PC-9 (cell line): ENCODE measurements at regions not wholly inside any gene's neighbourhood (a gene's known extent, or its start where the extent isn't known, plus 50 kb on each side); places are given as distances from the start of the nearest gene placed in this dataset.

Experiments
- BruUV-seq: library from RNA; stranded (reverse); fragments of 400-500 nt; replicated peaks from 2 replicates; lab custom pipeline; 2021; lab: Mats Ljungman, UMichigan
- CTCF ChIA-PET: fragments of 300-600 bp; sonication (Branson Sonifier 250); formaldehyde crosslinking; loops from one replicate; lab custom pipeline; 2022; ENCODE audit warnings: antibody characterized with exemption; lab: Charles Lee
- POLR2A ChIA-PET: fragments of 300-600 bp; sonication (Branson Sonifier 250); formaldehyde crosslinking; loops from one replicate; lab custom pipeline; 2022; ENCODE audit warnings: antibody characterized with exemption; ENCODE audit not compliant: unreplicated experiment; lab: Charles Lee
- DNase-seq, 2 experiments: peaks; one replicate each; pipeline versions ENCODE4 v3.0.0 to v3.0.0-alpha.2; 2015 to 2022; ENCODE audit warnings: mixed read lengths in 1 of 2
- H2AFZ ChIP-seq: fragments of 200-600 bp; sonication (generic); 2 replicates; pipeline ENCODE4 v1.8.1; 2017; ENCODE audit warnings: antibody characterized with exemption
- H3F3A ChIP-seq: fragments of 200-600 bp; sonication (generic); 2 replicates; pipeline ENCODE4 v1.8.1; 2017; ENCODE audit warnings: antibody characterized with exemption, mild to moderate bottlenecking, low read depth; ENCODE audit not compliant: insufficient read depth
- H3K27ac ChIP-seq: fragments of 200-600 bp; sonication (generic); 2 replicates; pipeline ENCODE4 v1.6.1; 2016; ENCODE audit warnings: mixed run types
- H3K27me3 ChIP-seq: fragments of 200-600 bp; sonication (generic); 2 replicates; pipeline ENCODE4 v1.6.1; 2016; ENCODE audit warnings: low read depth, mixed run types; ENCODE audit not compliant: insufficient read depth
- H3K36me3 ChIP-seq: fragments of 200-600 bp; sonication (generic); 2 replicates; pipeline ENCODE4 v1.6.1; 2016; ENCODE audit warnings: low read depth, mixed run types
- H3K4me1 ChIP-seq: fragments of 200-600 bp; sonication (generic); replicated peaks from 2 replicates; pipeline ENCODE4 v1.6.1; 2016; ENCODE audit warnings: mixed run types; ENCODE audit not compliant: insufficient read depth
- H3K4me2 ChIP-seq: fragments of 200-600 bp; sonication (generic); 2 replicates; pipeline ENCODE4 v1.6.1; 2017; ENCODE audit warnings: mixed run types
- H3K4me3 ChIP-seq: fragments of 200-600 bp; sonication (generic); 2 replicates; pipeline ENCODE4 v1.6.1; 2016; ENCODE audit warnings: mixed run types
- H3K79me2 ChIP-seq: fragments of 200-600 bp; sonication (generic); 2 replicates; pipeline ENCODE4 v1.6.1; 2017; ENCODE audit warnings: low read depth, mixed run types
- H3K9me2 ChIP-seq: fragments of 200-600 bp; sonication (generic); 2 replicates; pipeline ENCODE4 v1.8.1; 2017; ENCODE audit warnings: mild to moderate bottlenecking; ENCODE audit not compliant: insufficient read depth
- H3K9me3 ChIP-seq: fragments of 200-600 bp; sonication (generic); 2 replicates; pipeline ENCODE4 v1.8.1; 2016; ENCODE audit warnings: low read depth; ENCODE audit not compliant: insufficient read depth
- H4K20me1 ChIP-seq: fragments of 200-600 bp; sonication (generic); 2 replicates; pipeline ENCODE4 v1.8.1; 2017; ENCODE audit not compliant: insufficient read depth
- CTCF ChIP-seq: fragments of 200-600 bp; sonication (generic); conservative IDR thresholded peaks from 2 replicates; pipeline ENCODE4 v1.6.1; 2017; ENCODE audit warnings: mixed run types, antibody characterized with exemption, mild to moderate bottlenecking, moderate library complexity
- EZH2 ChIP-seq: fragments of 200-600 bp; sonication (generic); IDR thresholded peaks from 2 replicates; pipeline ENCODE4 v1.8.0; 2017; ENCODE audit warnings: antibody characterized with exemption, low read depth
- intact Hi-C: fragments of 100-400 bp; cut with micrococcal nuclease; formaldehyde crosslinking; loops from one replicate; pipeline ENCODE4 v1.10.0; 2022; ENCODE audit not compliant: unreplicated experiment

GRCh38 chr5:62982348-62982747 is 403.7 kb downstream of the LRRC70 start:
- BruUV-seq: no TSS peak
- no peak for TF ChIP-seq CTCF
- TF ChIP-seq EZH2: no peak
- DNase-seq: no peak

GRCh38 chr5:62980884-62981283 is 402.3 kb downstream of the LRRC70 start:
- Histone ChIP-seq H3K4me3 (no peak overlapping the region), H3K4me1 (no peaks in the 10 kb centered on the region), H3K9me2 (no peaks in the 10 kb centered on the region), H3K27me3 (peaks cover 6% of the 10 kb centered on the region; the same call in 1 of the 2 replicates), H3K27ac (no peak overlapping the region), H3K4me2 (no peak overlapping the region), H3K9me3 (no peaks in the 10 kb centered on the region), H3K36me3 (no peaks in the 10 kb centered on the region), H4K20me1 (no peaks in the 10 kb centered on the region), H2AFZ (no peak overlapping the region), H3K79me2 (no peaks in the 10 kb centered on the region), H3F3A (no peaks in the 10 kb centered on the region)
- intact Hi-C loops: no loop called here
- no TSS peak for BruUV-seq
- TF ChIP-seq EZH2 (no peak), CTCF (no peak)
- ChIA-PET CTCF (no interaction called here), POLR2A (no interaction called here)
- DNase-seq: no peak

More at GRCh38 chr5:62982348-62982747, 403.7 kb downstream of the LRRC70 start:
- Histone ChIP-seq H3K9me3 (no peaks in the 10 kb centered on the region), H3K4me3 (no peak overlapping the region), H2AFZ (no peak overlapping the region), H3K36me3 (no peaks in the 10 kb centered on the region), H3K4me2 (no peak overlapping the region), H3K27me3 (peaks cover 6% of the 10 kb centered on the region; the same call in 1 of the 2 replicates), H3F3A (no peaks in the 10 kb centered on the region), H3K79me2 (no peaks in the 10 kb centered on the region), H3K4me1 (no peaks in the 10 kb centered on the region), H3K9me2 (no peaks in the 10 kb centered on the region), H3K27ac (no peak overlapping the region), H4K20me1 (no peaks in the 10 kb centered on the region)
- ChIA-PET POLR2A (no interaction called here), CTCF (no interaction called here)
- intact Hi-C loops: no loop called here

- ChIA-PET POLR2A (no interaction called here), CTCF (no interaction called here)
- H3F3A ChIP-seq: no peaks in the 10 kb centered on the region
- intact Hi-C loops: no loop called here
- no peak overlapping the region for H3K27ac ChIP-seq
- no peak for TF ChIP-seq EZH2
- TF ChIP-seq CTCF: no peak
- no peak overlapping the region for H3K4me2 ChIP-seq
- no peaks in the 10 kb centered on the region for H3K4me1 ChIP-seq
- no TSS peak for BruUV-seq
- H3K9me2 ChIP-seq: no peaks in the 10 kb centered on the region
- no peaks in the 10 kb centered on the region for H3K79me2 ChIP-seq
- DNase-seq: no peak
- no peaks in the 10 kb centered on the region for H3K9me3 ChIP-seq
- no peaks in the 10 kb centered on the region for H3K36me3 ChIP-seq
- H4K20me1 ChIP-seq: no peaks in the 10 kb centered on the region
- peaks cover 6% of the 10 kb centered on the region; the same call in 1 of the 2 replicates for H3K27me3 ChIP-seq
- H3K4me3 ChIP-seq: no peak overlapping the region
- no peak overlapping the region for H2AFZ ChIP-seq
These were observed 400.9 kb downstream of the LRRC70 start for GRCh38 chr5:62979472-62979871.
